ENCODE measurements at regions not wholly inside any gene's neighbourhood (a gene's known extent, or its start where the extent isn't known, plus 50 kb on each side); places are given as distances from the start of the nearest gene placed in this dataset.

DNA sequence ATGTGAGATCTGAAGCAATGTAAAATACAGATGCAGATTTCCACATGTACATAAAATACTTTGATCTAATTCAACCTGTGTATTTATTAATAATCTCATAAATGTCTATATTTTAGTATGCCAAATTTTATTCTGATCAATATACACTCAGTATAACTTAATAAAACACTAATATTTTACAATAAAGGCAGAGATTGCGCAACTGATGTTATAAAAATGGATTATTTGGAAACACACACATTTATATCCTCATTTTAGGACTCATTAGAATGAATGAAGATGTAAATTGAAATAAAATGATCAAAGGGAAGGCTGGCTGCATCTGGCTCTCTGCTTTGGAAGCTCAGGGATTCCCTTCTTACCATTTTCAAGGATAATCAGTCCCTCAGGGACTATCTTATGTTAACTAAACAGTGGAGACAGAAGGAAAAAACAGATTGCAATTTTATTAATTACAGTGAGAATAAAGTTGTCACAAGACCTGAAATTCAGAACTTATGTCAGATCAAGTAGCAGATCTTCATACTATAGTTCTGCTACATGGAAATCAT lies 900.9 kb upstream of the EPHA5 start:
- TF ChIP-seq CEBPB (IDR thresholded peaks at IDR 0.05) (peak; percentile 87), FOXM1 (IDR thresholded peaks at IDR 0.05; ENCODE audit: borderline replicate concordance, low read depth) (no peak)

DNA sequence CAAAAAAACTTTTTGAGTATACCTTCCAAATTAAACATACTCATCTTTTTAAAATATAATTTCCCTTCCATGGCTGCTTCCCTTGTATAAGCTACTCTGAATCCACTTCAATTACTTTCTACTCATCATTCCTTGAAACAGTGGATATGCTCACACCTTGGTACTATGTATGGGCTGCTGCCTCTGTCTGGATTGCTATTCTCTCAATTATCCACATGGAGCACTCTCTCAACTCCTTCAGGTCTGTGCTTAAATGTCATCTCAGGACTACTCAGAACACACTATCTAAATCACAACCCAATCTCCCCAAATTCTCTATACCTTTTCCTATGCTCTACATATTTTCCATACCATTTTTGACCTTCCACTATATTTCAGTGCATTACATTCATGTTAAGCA lies 898.9 kb upstream of the EPHA5 start:
- TF ChIP-seq EGR1 (IDR thresholded peaks at IDR 0.05) (no peak), RAD21 (IDR thresholded peaks at IDR 0.05; ENCODE audit: low read depth) (no peak), CREB1 (IDR thresholded peaks at IDR 0.05; ENCODE audit: low read depth) (no peak)

DNA sequence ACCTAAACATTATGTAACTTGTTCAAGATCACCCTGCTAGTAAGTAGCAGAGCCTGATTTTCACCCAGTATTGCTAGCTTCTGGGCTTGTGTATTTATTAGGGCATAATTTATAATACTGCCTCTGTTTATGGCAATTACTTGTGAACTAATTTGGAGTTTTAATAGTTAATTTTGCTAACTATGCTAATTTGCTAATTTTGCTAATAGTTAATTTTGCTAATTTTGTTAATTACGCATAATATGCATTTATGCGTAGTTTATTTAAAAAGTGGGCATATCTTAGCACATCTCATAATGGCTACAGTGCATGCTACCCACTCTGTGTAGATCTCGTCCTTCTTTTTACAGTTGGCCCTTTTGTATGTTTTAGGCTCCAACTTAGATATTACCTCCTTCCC lies 898.1 kb upstream of the EPHA5 start:
- TF ChIP-seq, protein P1, sequence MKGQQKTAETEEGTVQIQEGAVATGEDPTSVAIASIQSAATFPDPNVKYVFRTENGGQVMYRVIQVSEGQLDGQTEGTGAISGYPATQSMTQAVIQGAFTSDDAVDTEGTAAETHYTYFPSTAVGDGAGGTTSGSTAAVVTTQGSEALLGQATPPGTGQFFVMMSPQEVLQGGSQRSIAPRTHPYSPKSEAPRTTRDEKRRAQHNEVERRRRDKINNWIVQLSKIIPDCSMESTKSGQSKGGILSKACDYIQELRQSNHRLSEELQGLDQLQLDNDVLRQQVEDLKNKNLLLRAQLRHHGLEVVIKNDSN (IDR thresholded peaks at IDR 0.05): no peak
- TF ChIP-seq EP300 (IDR thresholded peaks at IDR 0.05; ENCODE audit: borderline replicate concordance): no peak
- no peak for TF ChIP-seq TCF12 (IDR thresholded peaks at IDR 0.05; ENCODE audit: low read depth)
- TF ChIP-seq CREB1 (IDR thresholded peaks at IDR 0.05; ENCODE audit: low read depth): no peak
- TF ChIP-seq NFIC (IDR thresholded peaks at IDR 0.05): no peak
- TF ChIP-seq RAD21 (IDR thresholded peaks at IDR 0.05; ENCODE audit: low read depth): no peak

DNA sequence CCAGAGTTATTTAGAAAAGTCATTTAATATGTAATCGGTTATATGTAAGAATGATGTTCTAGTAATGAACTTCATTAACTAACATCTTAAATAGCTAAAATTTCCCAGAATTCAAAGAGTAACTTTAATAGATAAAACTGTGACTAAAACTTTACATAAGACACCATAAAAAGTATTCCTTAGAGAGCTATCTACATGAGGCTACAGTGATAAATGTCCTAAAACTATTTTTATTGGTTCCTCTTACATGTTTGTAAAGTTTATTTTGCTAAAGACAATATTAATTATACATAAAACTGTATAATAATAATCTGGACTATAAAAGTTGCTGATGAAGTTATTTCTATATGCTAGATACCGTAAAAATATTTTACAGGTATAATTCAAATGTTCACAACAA lies 897.7 kb upstream of the EPHA5 start:
- TF ChIP-seq, protein P1 (IDR thresholded peaks at IDR 0.05): no peak
- TF ChIP-seq, protein P2, sequence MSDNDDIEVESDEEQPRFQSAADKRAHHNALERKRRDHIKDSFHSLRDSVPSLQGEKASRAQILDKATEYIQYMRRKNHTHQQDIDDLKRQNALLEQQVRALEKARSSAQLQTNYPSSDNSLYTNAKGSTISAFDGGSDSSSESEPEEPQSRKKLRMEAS (IDR thresholded peaks at IDR 0.05): no peak
- TF ChIP-seq TAF1 (IDR thresholded peaks at IDR 0.05; ENCODE audit: low read depth) (no peak), EP300 (IDR thresholded peaks at IDR 0.05; ENCODE audit: borderline replicate concordance) (no peak), TEAD4 (IDR thresholded peaks at IDR 0.05) (no peak), RAD21 (IDR thresholded peaks at IDR 0.05; ENCODE audit: low read depth) (no peak), YY1 (IDR thresholded peaks at IDR 0.05; ENCODE audit: low read depth) (no peak), CREB1 (IDR thresholded peaks at IDR 0.05; ENCODE audit: low read depth) (no peak), TCF12 (IDR thresholded peaks at IDR 0.05; ENCODE audit: low read depth) (no peak), NFIC (IDR thresholded peaks at IDR 0.05) (no peak)
- TF ChIP-seq, protein P3, sequence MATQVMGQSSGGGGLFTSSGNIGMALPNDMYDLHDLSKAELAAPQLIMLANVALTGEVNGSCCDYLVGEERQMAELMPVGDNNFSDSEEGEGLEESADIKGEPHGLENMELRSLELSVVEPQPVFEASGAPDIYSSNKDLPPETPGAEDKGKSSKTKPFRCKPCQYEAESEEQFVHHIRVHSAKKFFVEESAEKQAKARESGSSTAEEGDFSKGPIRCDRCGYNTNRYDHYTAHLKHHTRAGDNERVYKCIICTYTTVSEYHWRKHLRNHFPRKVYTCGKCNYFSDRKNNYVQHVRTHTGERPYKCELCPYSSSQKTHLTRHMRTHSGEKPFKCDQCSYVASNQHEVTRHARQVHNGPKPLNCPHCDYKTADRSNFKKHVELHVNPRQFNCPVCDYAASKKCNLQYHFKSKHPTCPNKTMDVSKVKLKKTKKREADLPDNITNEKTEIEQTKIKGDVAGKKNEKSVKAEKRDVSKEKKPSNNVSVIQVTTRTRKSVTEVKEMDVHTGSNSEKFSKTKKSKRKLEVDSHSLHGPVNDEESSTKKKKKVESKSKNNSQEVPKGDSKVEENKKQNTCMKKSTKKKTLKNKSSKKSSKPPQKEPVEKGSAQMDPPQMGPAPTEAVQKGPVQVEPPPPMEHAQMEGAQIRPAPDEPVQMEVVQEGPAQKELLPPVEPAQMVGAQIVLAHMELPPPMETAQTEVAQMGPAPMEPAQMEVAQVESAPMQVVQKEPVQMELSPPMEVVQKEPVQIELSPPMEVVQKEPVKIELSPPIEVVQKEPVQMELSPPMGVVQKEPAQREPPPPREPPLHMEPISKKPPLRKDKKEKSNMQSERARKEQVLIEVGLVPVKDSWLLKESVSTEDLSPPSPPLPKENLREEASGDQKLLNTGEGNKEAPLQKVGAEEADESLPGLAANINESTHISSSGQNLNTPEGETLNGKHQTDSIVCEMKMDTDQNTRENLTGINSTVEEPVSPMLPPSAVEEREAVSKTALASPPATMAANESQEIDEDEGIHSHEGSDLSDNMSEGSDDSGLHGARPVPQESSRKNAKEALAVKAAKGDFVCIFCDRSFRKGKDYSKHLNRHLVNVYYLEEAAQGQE (IDR thresholded peaks at IDR 0.05; ENCODE audit: low read depth): no peak

DNA sequence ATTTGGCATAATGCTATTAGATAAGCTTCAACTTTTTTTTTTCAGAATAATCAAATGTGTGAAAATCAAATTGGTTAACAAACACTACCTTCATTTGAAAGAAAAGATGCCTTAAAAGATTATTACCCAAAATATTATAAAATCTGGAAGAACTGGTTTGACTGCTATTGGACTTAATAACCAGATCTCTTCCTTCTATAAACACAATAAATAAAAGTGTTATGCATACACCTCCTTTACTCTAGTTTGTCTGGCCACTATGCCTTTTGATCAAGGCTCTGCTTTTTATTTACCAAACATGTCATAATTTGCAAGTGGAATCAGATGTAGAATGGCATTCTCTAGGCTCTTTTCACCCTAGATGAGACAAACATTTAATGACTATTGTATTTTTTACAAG lies 897.3 kb upstream of the EPHA5 start:
- no peak for TF ChIP-seq ZBTB7A (IDR thresholded peaks at IDR 0.05; ENCODE audit: low read depth)
- TF ChIP-seq EP300 (IDR thresholded peaks at IDR 0.05; ENCODE audit: borderline replicate concordance): no peak
- no peak for TF ChIP-seq TCF12 (IDR thresholded peaks at IDR 0.05; ENCODE audit: low read depth)

DNA sequence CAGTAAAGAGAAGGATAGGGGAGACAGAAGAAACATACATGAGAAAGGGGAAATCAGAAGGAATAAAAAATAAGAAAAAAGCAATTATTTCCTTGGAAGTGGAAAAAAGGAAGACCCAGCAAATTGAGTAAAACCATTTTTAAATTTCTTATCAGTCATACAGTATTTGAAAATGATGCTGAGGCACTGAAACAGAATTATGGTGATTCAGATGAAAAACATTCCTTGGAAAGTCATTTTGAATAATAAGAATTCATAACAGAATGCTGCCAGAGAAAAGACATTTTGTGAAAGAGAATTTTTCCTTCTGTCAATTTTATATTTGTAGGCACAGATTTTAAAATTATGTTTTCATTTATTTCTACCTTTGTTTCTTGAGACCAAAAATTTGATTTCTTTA lies 895.5 kb upstream of the EPHA5 start:
- TF ChIP-seq FOXM1 (IDR thresholded peaks at IDR 0.05; ENCODE audit: borderline replicate concordance, low read depth) (no peak), CEBPB (IDR thresholded peaks at IDR 0.05) (no peak), TCF12 (IDR thresholded peaks at IDR 0.05; ENCODE audit: low read depth) (no peak), ZBTB7A (IDR thresholded peaks at IDR 0.05; ENCODE audit: low read depth) (no peak), EP300 (IDR thresholded peaks at IDR 0.05; ENCODE audit: borderline replicate concordance) (no peak)
- TF ChIP-seq, protein P1 (IDR thresholded peaks at IDR 0.05): no peak

DNA sequence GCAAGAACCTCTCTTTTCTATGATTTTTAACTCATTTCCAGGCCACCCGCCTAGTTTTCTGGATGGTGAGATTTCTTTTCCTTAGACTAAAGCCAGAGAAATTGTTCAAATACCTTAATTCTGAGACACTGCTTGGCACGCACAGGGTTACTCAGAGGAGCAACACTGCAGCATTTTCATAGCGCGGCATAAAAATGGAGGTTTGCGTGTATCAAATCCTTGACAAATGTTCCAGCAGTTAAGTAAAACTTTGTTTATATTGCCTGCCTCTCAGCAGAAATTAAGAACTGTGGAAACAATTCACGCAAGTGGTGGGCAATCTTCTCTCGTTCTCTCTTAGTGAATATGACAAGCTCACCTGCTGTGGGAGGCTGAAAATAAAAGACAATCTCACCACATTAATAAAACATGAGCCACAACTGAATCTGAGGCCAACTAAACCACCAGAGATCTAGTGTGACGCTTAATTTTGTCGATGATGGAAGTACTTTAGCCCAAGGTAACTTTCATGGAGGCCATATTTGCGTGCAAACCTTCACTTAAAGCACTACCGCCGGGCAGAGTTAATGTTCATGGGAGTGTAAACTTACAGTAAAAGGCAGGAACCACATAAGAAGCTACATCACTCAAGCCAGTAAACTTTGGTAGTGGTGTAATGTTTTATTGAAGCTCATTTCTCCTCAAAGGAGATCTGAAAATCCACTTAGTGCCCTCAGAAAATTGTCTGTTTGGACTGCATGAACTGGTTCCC lies 894.8 kb upstream of the EPHA5 start:
- TF ChIP-seq NFIC (IDR thresholded peaks at IDR 0.05) (no peak), EP300 (IDR thresholded peaks at IDR 0.05; ENCODE audit: borderline replicate concordance) (no peak), TAF1 (IDR thresholded peaks at IDR 0.05; ENCODE audit: low read depth) (no peak), TCF12 (IDR thresholded peaks at IDR 0.05; ENCODE audit: low read depth) (no peak), YY1 (IDR thresholded peaks at IDR 0.05; ENCODE audit: low read depth) (no peak), EGR1 (IDR thresholded peaks at IDR 0.05) (no peak), CEBPB (IDR thresholded peaks at IDR 0.05) (no peak)
- TF ChIP-seq, protein P3 (IDR thresholded peaks at IDR 0.05; ENCODE audit: low read depth): no peak
